Colonic mucosa (tissue), 4 donors: ENCODE measurements at regions not wholly inside any gene's neighbourhood (a gene's known extent, or its start where the extent isn't known, plus 50 kb on each side); places are given as distances from the start of the nearest gene placed in this dataset.

ENCODE experiments used
- DNase-seq: peaks from one replicate; pipeline ENCODE4 v3.0.0-alpha.2; 2020
- H3K27ac ChIP-seq: fragments of 200-600 bp; one replicate; pipeline ENCODE4 v1.8.0; 2021
- H3K27me3 ChIP-seq: fragments of 200-600 bp; one replicate; pipeline ENCODE4 v1.8.0; 2021
- H3K36me3 ChIP-seq: fragments of 200-600 bp; one replicate; pipeline ENCODE4 v1.8.0; 2021
- H3K4me1 ChIP-seq: fragments of 200-600 bp; one replicate; pipeline ENCODE4 v1.8.0; 2021; ENCODE audit warnings: mild to moderate bottlenecking
- H3K4me3 ChIP-seq: fragments of 200-600 bp; one replicate; pipeline ENCODE4 v1.8.0; 2021
- H3K9ac ChIP-seq, 2 donors: one replicate each; pipeline ENCODE4 v1.7.0; 2013; ENCODE audit warnings: control low read depth in 2 of 2, low read depth in 2 of 2, low read length in 2 of 2
- H3K9me3 ChIP-seq: fragments of 200-600 bp; one replicate; pipeline ENCODE4 v1.8.0; 2021
- CTCF ChIP-seq: fragments of 200-600 bp; IDR thresholded peaks from one replicate; pipeline ENCODE4 v1.8.0; 2022; ENCODE audit warnings: antibody characterized with exemption, mild to moderate bottlenecking
- intact Hi-C: fragments of 100-400 bp; cut with DNase I; formaldehyde crosslinking; loops from one replicate; pipeline ENCODE4 v1.14.1; 2022
- donor health status: healthy.
- donor health status: DM: no; HTN: no; CAD: no.
- donor health status: DM: no; HTN: no; CAD: no.

- no peak for DNase-seq
- no peak for TF ChIP-seq CTCF
- H3K4me3 ChIP-seq = no peak overlapping the region
- no peaks in the 10 kb centered on the region for H3K36me3 ChIP-seq
- intact Hi-C loops = no loop called here
- H3K9ac ChIP-seq = no peak overlapping the region
- no peaks in the 10 kb centered on the region for H3K9me3 ChIP-seq
- no peak overlapping the region for H3K27ac ChIP-seq
- no peaks in the 10 kb centered on the region for H3K27me3 ChIP-seq
- no peaks in the 10 kb centered on the region for H3K4me1 ChIP-seq
Observed at GRCh38 chr2:199136242-199136641, 321.5 kb downstream of the SATB2 start.

- intact Hi-C loops = no loop called here
- Histone ChIP-seq H3K4me1 (no peaks in the 10 kb centered on the region), H3K27ac (no peak overlapping the region), H3K9me3 (no peaks in the 10 kb centered on the region), H3K4me3 (no peak overlapping the region), H3K9ac (no peak overlapping the region), H3K36me3 (no peaks in the 10 kb centered on the region), H3K27me3 (no peaks in the 10 kb centered on the region)
- TF ChIP-seq CTCF = no peak
- DNase-seq = no peak
Observed at GRCh38 chr2:199131876-199132275, 325.9 kb downstream of the SATB2 start.

- H3K36me3 ChIP-seq = no peaks in the 10 kb centered on the region
- DNase-seq = no peak
- H3K4me3 ChIP-seq = no peak overlapping the region
- H3K27me3 ChIP-seq = no peaks in the 10 kb centered on the region
- intact Hi-C loops = no loop called here
- no peak overlapping the region for H3K27ac ChIP-seq
- TF ChIP-seq CTCF = no peak
- H3K9ac ChIP-seq = no peak overlapping the region
- H3K9me3 ChIP-seq = no peaks in the 10 kb centered on the region
- no peaks in the 10 kb centered on the region for H3K4me1 ChIP-seq
Observed at GRCh38 chr2:199131136-199131655, 326.5 kb downstream of the SATB2 start.

- no peak overlapping the region for H3K27ac ChIP-seq
- no peak for TF ChIP-seq CTCF
- DNase-seq = no peak
Observed at GRCh38 chr2:199130501-199130900, 327.2 kb downstream of the SATB2 start.

GRCh38 chr2:199128476-199129229, 329.1 kb downstream of the SATB2 start:
- intact Hi-C loops = no loop called here
- no peak for TF ChIP-seq CTCF

More at GRCh38 chr2:199130501-199130900, 327.2 kb downstream of the SATB2 start:
- no peaks in the 10 kb centered on the region for H3K9me3 ChIP-seq
- H3K4me3 ChIP-seq = no peak overlapping the region
- H3K4me1 ChIP-seq = no peaks in the 10 kb centered on the region
- intact Hi-C loops = no loop called here
- no peaks in the 10 kb centered on the region for H3K27me3 ChIP-seq
- no peak overlapping the region for H3K9ac ChIP-seq
- no peaks in the 10 kb centered on the region for H3K36me3 ChIP-seq

More at GRCh38 chr2:199128476-199129229, 329.1 kb downstream of the SATB2 start:
- DNase-seq = no peak
- H3K27me3 ChIP-seq = no peaks in the 10 kb centered on the region
- H3K9me3 ChIP-seq = no peaks in the 10 kb centered on the region
- H3K4me1 ChIP-seq = no peaks in the 10 kb centered on the region
- no peak overlapping the region for H3K27ac ChIP-seq
- no peak overlapping the region for H3K9ac ChIP-seq
- H3K4me3 ChIP-seq = no peak overlapping the region
- H3K36me3 ChIP-seq = no peaks in the 10 kb centered on the region
